ENCODE measurements at regions not wholly inside any gene's neighbourhood (a gene's known extent, or its start where the extent isn't known, plus 50 kb on each side); places are given as distances from the start of the nearest gene placed in this dataset.

DNA sequence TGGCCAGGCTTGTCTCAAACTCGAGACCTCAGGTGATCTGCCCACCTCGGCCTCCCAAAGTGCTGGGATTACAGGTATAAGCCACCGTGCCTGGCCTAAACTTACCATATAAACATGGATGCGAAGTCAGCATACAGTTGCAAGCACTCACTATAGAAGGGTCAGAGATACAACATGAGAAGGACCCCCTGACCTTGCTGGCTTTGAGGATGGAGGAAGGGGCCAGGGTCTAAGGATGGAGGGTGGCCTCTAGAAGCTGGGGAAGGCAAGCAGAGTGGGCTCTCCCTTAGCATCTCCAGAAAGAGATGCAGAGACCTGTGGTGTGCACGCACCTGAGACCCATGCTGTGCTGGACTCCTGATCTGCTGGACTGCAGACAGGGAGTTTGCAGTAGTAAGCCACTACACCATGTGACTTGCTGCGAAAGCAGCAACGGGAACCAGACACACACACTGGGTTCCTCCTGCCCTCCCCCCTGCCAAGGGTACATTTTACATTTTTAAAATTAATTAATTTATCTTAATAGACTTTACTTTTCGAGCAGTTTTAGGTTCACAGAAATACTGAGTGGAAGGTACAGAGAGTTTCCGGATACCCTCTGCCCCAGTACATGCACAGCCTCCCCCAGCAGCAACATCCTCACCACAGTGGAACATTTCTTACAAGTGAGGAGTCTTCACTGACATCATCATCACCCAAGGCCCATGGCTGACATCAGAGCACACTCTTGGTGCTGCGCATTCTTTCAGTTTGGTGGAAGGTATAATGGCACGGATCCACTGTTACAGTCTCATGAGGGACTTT lies 170.1 kb upstream of the B3GAT1 start:
- Histone ChIP-seq H3K27me3 (ENCODE audit: control insufficient read depth, insufficient read depth, low read length) (no peaks in the 10 kb centered on the region), H3K36me3 (ENCODE audit: control insufficient read depth, insufficient read depth, low read length) (no peaks in the 10 kb centered on the region), H4K20me1 (ENCODE audit: control insufficient read depth, extremely low read depth, insufficient read depth, low read length) (no peaks in the 10 kb centered on the region), H3K9ac (ENCODE audit: insufficient read depth, low read length) (no peak overlapping the region), H3K4me3 (replicated peaks in 1 of 4; ENCODE audit: control extremely low read depth in 1 of 4, insufficient read depth in 1 of 4, low read depth in 3 of 4, low read length in 4 of 4) (no peak overlapping the region), H3K4me2 (ENCODE audit: extremely low read depth, insufficient read depth, low read length) (no peak overlapping the region), H3K4me1 (ENCODE audit: control insufficient read depth, extremely low read depth, insufficient read depth, low read length) (no peaks in the 10 kb centered on the region), H3K9me3 (ENCODE audit: control insufficient read depth, insufficient read depth, low read depth, low read length) (no peaks in the 10 kb centered on the region), H3K27ac (ENCODE audit: insufficient read depth, low read length) (no peak overlapping the region), H3K79me2 (ENCODE audit: control insufficient read depth, insufficient read depth, low read length) (no peaks in the 10 kb centered on the region), H2AFZ (ENCODE audit: low read length) (no peak overlapping the region)
- no peak for DNase-seq (ENCODE audit: low read depth in 2 of 2)
- TF ChIP-seq EZH2 (IDR thresholded peaks at IDR 0.05; ENCODE audit: low read length, missing control alignments) = no peak
- TF ChIP-seq, protein P1, sequence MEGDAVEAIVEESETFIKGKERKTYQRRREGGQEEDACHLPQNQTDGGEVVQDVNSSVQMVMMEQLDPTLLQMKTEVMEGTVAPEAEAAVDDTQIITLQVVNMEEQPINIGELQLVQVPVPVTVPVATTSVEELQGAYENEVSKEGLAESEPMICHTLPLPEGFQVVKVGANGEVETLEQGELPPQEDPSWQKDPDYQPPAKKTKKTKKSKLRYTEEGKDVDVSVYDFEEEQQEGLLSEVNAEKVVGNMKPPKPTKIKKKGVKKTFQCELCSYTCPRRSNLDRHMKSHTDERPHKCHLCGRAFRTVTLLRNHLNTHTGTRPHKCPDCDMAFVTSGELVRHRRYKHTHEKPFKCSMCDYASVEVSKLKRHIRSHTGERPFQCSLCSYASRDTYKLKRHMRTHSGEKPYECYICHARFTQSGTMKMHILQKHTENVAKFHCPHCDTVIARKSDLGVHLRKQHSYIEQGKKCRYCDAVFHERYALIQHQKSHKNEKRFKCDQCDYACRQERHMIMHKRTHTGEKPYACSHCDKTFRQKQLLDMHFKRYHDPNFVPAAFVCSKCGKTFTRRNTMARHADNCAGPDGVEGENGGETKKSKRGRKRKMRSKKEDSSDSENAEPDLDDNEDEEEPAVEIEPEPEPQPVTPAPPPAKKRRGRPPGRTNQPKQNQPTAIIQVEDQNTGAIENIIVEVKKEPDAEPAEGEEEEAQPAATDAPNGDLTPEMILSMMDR (conservative IDR thresholded peaks at IDR 0.05 in 1 of 2, IDR thresholded peaks at IDR 0.05 in 1 of 2; ENCODE audit: low read depth in 1 of 2, low read length in 2 of 2) = no peak

GRCh38 chr11:134581121-134581626 lies 169.1 kb upstream of the B3GAT1 start:
- Histone ChIP-seq H3K79me2 (ENCODE audit: control insufficient read depth, insufficient read depth, low read length) (no peaks in the 10 kb centered on the region), H3K9ac (ENCODE audit: insufficient read depth, low read length) (no peak overlapping the region), H2AFZ (ENCODE audit: low read length) (no peak overlapping the region), H3K4me1 (ENCODE audit: control insufficient read depth, extremely low read depth, insufficient read depth, low read length) (no peaks in the 10 kb centered on the region), H3K27me3 (ENCODE audit: control insufficient read depth, insufficient read depth, low read length) (no peaks in the 10 kb centered on the region), H3K4me2 (ENCODE audit: extremely low read depth, insufficient read depth, low read length) (no peak overlapping the region), H3K9me3 (ENCODE audit: control insufficient read depth, insufficient read depth, low read depth, low read length) (no peaks in the 10 kb centered on the region), H3K4me3 (replicated peaks in 1 of 4; ENCODE audit: control extremely low read depth in 1 of 4, insufficient read depth in 1 of 4, low read depth in 3 of 4, low read length in 4 of 4) (no peak overlapping the region), H4K20me1 (ENCODE audit: control insufficient read depth, extremely low read depth, insufficient read depth, low read length) (no peaks in the 10 kb centered on the region), H3K27ac (ENCODE audit: insufficient read depth, low read length) (no peak overlapping the region), H3K36me3 (ENCODE audit: control insufficient read depth, insufficient read depth, low read length) (no peaks in the 10 kb centered on the region)
- TF ChIP-seq, protein P1 (conservative IDR thresholded peaks at IDR 0.05 in 1 of 2, IDR thresholded peaks at IDR 0.05 in 1 of 2; ENCODE audit: low read depth in 1 of 2, low read length in 2 of 2) = no peak
- TF ChIP-seq EZH2 (IDR thresholded peaks at IDR 0.05; ENCODE audit: low read length, missing control alignments) = no peak
- no peak for DNase-seq (ENCODE audit: low read depth in 2 of 2)

GRCh38 chr11:134580610-134580975 lies 168.6 kb upstream of the B3GAT1 start:
- H3K79me2 ChIP-seq (ENCODE audit: control insufficient read depth, insufficient read depth, low read length) = no peaks in the 10 kb centered on the region
- H3K4me3 ChIP-seq (replicated peaks in 1 of 4; ENCODE audit: control extremely low read depth in 1 of 4, insufficient read depth in 1 of 4, low read depth in 3 of 4, low read length in 4 of 4) = no peak overlapping the region
- H2AFZ ChIP-seq (ENCODE audit: low read length) = no peak overlapping the region
- no peaks in the 10 kb centered on the region for H3K4me1 ChIP-seq (ENCODE audit: control insufficient read depth, extremely low read depth, insufficient read depth, low read length)
- H3K27ac ChIP-seq (ENCODE audit: insufficient read depth, low read length) = no peak overlapping the region
- no peak for DNase-seq (ENCODE audit: low read depth in 2 of 2)
- H3K9me3 ChIP-seq (ENCODE audit: control insufficient read depth, insufficient read depth, low read depth, low read length) = no peaks in the 10 kb centered on the region
- no peaks in the 10 kb centered on the region for H3K27me3 ChIP-seq (ENCODE audit: control insufficient read depth, insufficient read depth, low read length)
- H3K36me3 ChIP-seq (ENCODE audit: control insufficient read depth, insufficient read depth, low read length) = no peaks in the 10 kb centered on the region
- H3K4me2 ChIP-seq (ENCODE audit: extremely low read depth, insufficient read depth, low read length) = no peak overlapping the region
- no peak overlapping the region for H3K9ac ChIP-seq (ENCODE audit: insufficient read depth, low read length)
- no peak for TF ChIP-seq EZH2 (IDR thresholded peaks at IDR 0.05; ENCODE audit: low read length, missing control alignments)
- TF ChIP-seq, protein P1 (conservative IDR thresholded peaks at IDR 0.05 in 1 of 2, IDR thresholded peaks at IDR 0.05 in 1 of 2; ENCODE audit: low read depth in 1 of 2, low read length in 2 of 2) = no peak
- H4K20me1 ChIP-seq (ENCODE audit: control insufficient read depth, extremely low read depth, insufficient read depth, low read length) = no peaks in the 10 kb centered on the region
